D721Med (cell line): ENCODE measurements at regions not wholly inside any gene's neighbourhood (a gene's known extent, or its start where the extent isn't known, plus 50 kb on each side); places are given as distances from the start of the nearest gene placed in this dataset.
"Not testable (repeated sequence)": the region's sequence is repeated elsewhere in the genome, so short reads cannot be mapped to it uniquely, and the experiment has no call there.

Source experiments
- DNase-seq: peaks from one replicate; pipeline ENCODE4 v3.0.0; 2011; ENCODE audit warnings: low spot score; ENCODE audit not compliant: insufficient read length
- FAIRE-seq: peaks from 2 replicates; lab custom pipeline; 2011; peaks lifted over from hg19 to GRCh38; lab: Jason Lieb, UNC
- CTCF ChIP-seq: IDR thresholded peaks from 2 replicates; pipeline ENCODE4 v1.5.1; 2012; ENCODE audit warnings: mild to moderate bottlenecking, control low read depth; ENCODE audit not compliant: insufficient read depth; ENCODE audit errors: missing control alignments

- no peak for TF ChIP-seq CTCF
- FAIRE-seq (no peak), DNase-seq (no peak)
Observed at GRCh38 chr14:44388306-44388705, 118.8 kb downstream of the FSCB start.

DNA sequence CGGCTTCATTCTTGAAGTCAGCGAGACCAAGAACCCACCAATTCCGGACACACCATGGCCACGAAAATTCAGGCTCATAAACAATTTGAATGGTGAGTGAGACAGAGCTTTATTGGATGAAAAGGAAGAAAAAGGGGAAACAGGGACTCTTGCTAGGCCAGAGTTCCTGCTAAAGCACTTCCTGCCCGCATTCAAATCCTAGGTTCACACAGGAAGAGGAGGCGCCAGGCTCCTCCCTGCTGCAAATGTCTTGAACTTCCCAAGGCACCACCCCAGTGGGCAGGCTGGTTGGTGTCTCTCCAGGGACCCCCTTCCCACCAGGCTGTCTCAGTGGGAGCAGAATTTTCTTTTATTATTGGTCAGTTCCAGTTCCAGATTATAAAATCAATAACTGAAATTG, 121.2 kb downstream of the FSCB start:
- no peak for DNase-seq
- TF ChIP-seq CTCF, result no peak
- FAIRE-seq, result no peak

GRCh38 chr14:44385296-44385695, 121.8 kb downstream of the FSCB start:
- not testable (repeated sequence) for FAIRE-seq, DNase-seq

- DNase-seq, FAIRE-seq: not testable (repeated sequence)
Observed at GRCh38 chr14:44384601-44385293, 122.3 kb downstream of the FSCB start.

GRCh38 chr14:44384093-44384492, 123.0 kb downstream of the FSCB start:
- DNase-seq, result no peak
- no peak for FAIRE-seq

GRCh38 chr14:44383636-44384035, 123.4 kb downstream of the FSCB start:
- DNase-seq, result no peak
- FAIRE-seq, result no peak
- no peak for TF ChIP-seq CTCF

More at GRCh38 chr14:44384093-44384492, 123.0 kb downstream of the FSCB start:
- no peak for TF ChIP-seq CTCF

GRCh38 chr14:44379292-44379977, 127.6 kb downstream of the FSCB start:
- TF ChIP-seq CTCF, result no peak
- no peak for DNase-seq

GRCh38 chr14:44374906-44375305, 132.2 kb downstream of the FSCB start:
- FAIRE-seq (no peak), DNase-seq (no peak)
- no peak for TF ChIP-seq CTCF

More at GRCh38 chr14:44379292-44379977, 127.6 kb downstream of the FSCB start:
- FAIRE-seq, result no peak
